A673 (cell line): ENCODE measurements at regions not wholly inside any gene's neighbourhood (a gene's known extent, or its start where the extent isn't known, plus 50 kb on each side); places are given as distances from the start of the nearest gene placed in this dataset.

Experiments used
- CTCF ChIP-seq: fragments of 300-800, 200-600 bp; sonication (generic); conservative IDR thresholded peaks from 2 replicates; pipeline ENCODE4 v1.5.1; 2017; ENCODE audit warnings: low read depth, mild to moderate bottlenecking, antibody characterized with exemption, low read length, moderate library complexity, mixed read lengths
- EZH2 ChIP-seq: fragments of 200-600 bp; sonication (generic); IDR thresholded peaks from 2 replicates; pipeline ENCODE4 v1.6.1; 2017; ENCODE audit warnings: borderline replicate concordance, low read depth, mild to moderate bottlenecking, mixed read lengths, antibody characterized with exemption, low read length; ENCODE audit not compliant: poor library complexity, severe bottlenecking

GRCh38 chr6:153862927-153863326 lies 176.1 kb upstream of the OPRM1 start:
- TF ChIP-seq EZH2 (no peak), CTCF (no peak)
